HCT116 (cell line): ENCODE measurements at regions not wholly inside any gene's neighbourhood (a gene's known extent, or its start where the extent isn't known, plus 50 kb on each side); places are given as distances from the start of the nearest gene placed in this dataset.

ENCODE experiments used
- ATAC-seq: fragments of 200-7000 bp; cut with Tn5 transposase; 2 replicates; pipeline ENCODE4 v1.9.1; 2020; ENCODE audit warnings: mild to moderate bottlenecking, moderate library complexity
- BruUV-seq: library from RNA; stranded (reverse); fragments of 400-500 nt; replicated peaks from 2 replicates; lab custom pipeline; 2021; lab: Mats Ljungman, UMichigan
- CTCF ChIA-PET: fragments of 300-600 bp; sonication (Branson Sonifier 250); formaldehyde crosslinking; loops from one replicate; lab custom pipeline; 2021; ENCODE audit warnings: antibody characterized with exemption; lab: Charles Lee
- POLR2A ChIA-PET: fragments of 300-600, 350-600 bp; sonication (Branson Sonifier 250); formaldehyde crosslinking; loops from one replicate; lab custom pipeline; 2021; ENCODE audit warnings: antibody characterized with exemption; lab: Charles Lee
- RAD21 ChIA-PET, 2 experiments: fragments of 300-600 bp; sonication (Branson Sonifier 250); formaldehyde crosslinking; loops; one replicate each; lab custom pipeline; 2023; ENCODE audit warnings: low total read pairs in 2 of 2; ENCODE audit not compliant: uncharacterized antibody in 2 of 2, unreplicated experiment in 2 of 2, low non-redundant PET in 1 of 2; lab: Charles Lee
- DNase-seq: peaks from one replicate; pipeline ENCODE4 v3.0.0-alpha.2; 2010; ENCODE audit warnings: low read depth, low spot score
- H2AFZ ChIP-seq: fragments of 200-600 bp; shearing (Covaris generic), sonication (generic); 2 replicates; pipeline ENCODE4 v1.6.1; 2017; ENCODE audit warnings: low read depth, mixed run types, mixed read lengths, antibody characterized with exemption, low read length; ENCODE audit not compliant: poor library complexity, severe bottlenecking
- H3K27ac ChIP-seq: 2 replicates; pipeline ENCODE4 v1.5.1; 2012; ENCODE audit warnings: low read depth, low read length
- H3K27me3 ChIP-seq: fragments of 200-600 bp; sonication (generic); 2 replicates; pipeline ENCODE4 v1.6.1; 2016; ENCODE audit warnings: mixed run types, low read length, mixed read lengths; ENCODE audit not compliant: insufficient read depth
- H3K36me3 ChIP-seq, 2 experiments: fragments of 200-500 bp in 1 of 2; fragments of 200-600 bp in 1 of 2; sonication (Bioruptor generic) in 1 of 2; sonication (generic) in 1 of 2; 2 replicates each; pipeline versions ENCODE4 v1.5.1 to v1.6.1; 2014 to 2016; ENCODE audit warnings: low read length in 2 of 2, inconsistent platforms in 1 of 2, mixed read lengths in 1 of 2, mixed run types in 1 of 2; ENCODE audit not compliant: insufficient read depth in 2 of 2, control insufficient read depth in 1 of 2
- H3K4me1 ChIP-seq, 2 experiments: fragments of 200-600 bp in 1 of 2; sonication (generic) in 1 of 2; 2 replicates each; pipeline versions ENCODE4 v1.5.1 to v1.6.1; 2012 to 2017; ENCODE audit warnings: low read length in 2 of 2, inconsistent platforms in 1 of 2, mild to moderate bottlenecking in 1 of 2, mixed read lengths in 1 of 2, mixed run types in 1 of 2, moderate library complexity in 1 of 2; ENCODE audit not compliant: insufficient read depth in 2 of 2, control insufficient read depth in 1 of 2
- H3K4me2 ChIP-seq: fragments of 200-600 bp; sonication (generic); 2 replicates; pipeline ENCODE4 v1.6.1; 2017; ENCODE audit warnings: mixed run types, low read length, mixed read lengths
- H3K4me3 ChIP-seq, 2 experiments: fragments of 200-600 bp in 1 of 2; sonication (generic) in 1 of 2; replicated peaks in 1 of 2; 2 replicates each; pipeline ENCODE4 v1.5.1; 2011 to 2016; ENCODE audit warnings: low read length in 2 of 2, control low read depth in 1 of 2, low read depth in 1 of 2, mild to moderate bottlenecking in 1 of 2, mixed read lengths in 1 of 2, mixed run types in 1 of 2
- H3K79me2 ChIP-seq: fragments of 200-600 bp; sonication (generic); 2 replicates; pipeline ENCODE4 v1.6.1; 2017; ENCODE audit warnings: mild to moderate bottlenecking, mixed run types, low read length, moderate library complexity, mixed read lengths; ENCODE audit not compliant: insufficient read depth
- H3K9ac ChIP-seq: fragments of 200-600 bp; sonication (generic); 2 replicates; pipeline ENCODE4 v1.6.1; 2016; ENCODE audit warnings: low read length, mixed read lengths
- H3K9me2 ChIP-seq: fragments of 200-600 bp; sonication (generic), shearing (Covaris generic); 2 replicates; pipeline ENCODE4 v1.6.1; 2017; ENCODE audit warnings: mixed run types, mild to moderate bottlenecking, moderate library complexity; ENCODE audit not compliant: insufficient read depth
- H3K9me3 ChIP-seq, 2 experiments: fragments of 200-500 bp in 1 of 2; fragments of 200-600 bp in 1 of 2; sonication (Bioruptor generic) in 1 of 2; sonication (generic) in 1 of 2; 2 replicates each; pipeline ENCODE4 v1.6.1; 2014 to 2017; ENCODE audit warnings: low read length in 2 of 2, mixed read lengths in 2 of 2, inconsistent platforms in 1 of 2, low read depth in 1 of 2, mild to moderate bottlenecking in 1 of 2, mixed run types in 1 of 2, moderate library complexity in 1 of 2; ENCODE audit not compliant: control insufficient read depth in 1 of 2, insufficient read depth in 1 of 2
- H4K20me1 ChIP-seq: fragments of 200-600 bp; sonication (generic), shearing (Covaris generic); 2 replicates; pipeline ENCODE4 v1.6.1; 2017; ENCODE audit warnings: mixed run types, mild to moderate bottlenecking, moderate library complexity; ENCODE audit not compliant: insufficient read depth
- CEBPB ChIP-seq: IDR thresholded peaks from 2 replicates; pipeline ENCODE4 v1.6.1; 2012; ENCODE audit warnings: low read depth
- EGR1 ChIP-seq: IDR thresholded peaks from 2 replicates; pipeline ENCODE4 v1.6.1; 2012; ENCODE audit warnings: low read depth
- ELF1 ChIP-seq: IDR thresholded peaks from 2 replicates; pipeline ENCODE4 v1.6.1; 2012; ENCODE audit warnings: low read depth, borderline replicate concordance
- EZH2 ChIP-seq: fragments of 200-600 bp; sonication (generic); IDR thresholded peaks from 2 replicates; pipeline ENCODE4 v1.6.1; 2017; ENCODE audit warnings: antibody characterized with exemption, mixed run types
- FOSL1 ChIP-seq: IDR thresholded peaks from 2 replicates; pipeline ENCODE4 v1.6.1; 2012; ENCODE audit warnings: low read depth
- JUND ChIP-seq: IDR thresholded peaks from 2 replicates; pipeline ENCODE4 v1.6.1; 2012
- MAX ChIP-seq: IDR thresholded peaks from 2 replicates; pipeline ENCODE4 v1.6.1; 2012
- POLR2A ChIP-seq: IDR thresholded peaks from 2 replicates; pipeline ENCODE4 v1.7.0; 2011; ENCODE audit warnings: borderline replicate concordance; ENCODE audit not compliant: insufficient read depth, insufficient read length; ENCODE audit errors: extremely low read depth
- REST ChIP-seq: IDR thresholded peaks from 2 replicates; pipeline ENCODE4 v1.6.1; 2012; ENCODE audit warnings: low read depth
- SIN3A ChIP-seq: IDR thresholded peaks from 2 replicates; pipeline ENCODE4 v1.6.1; 2012; ENCODE audit warnings: low read depth
- SP1 ChIP-seq: IDR thresholded peaks from 2 replicates; pipeline ENCODE4 v1.6.1; 2012; ENCODE audit warnings: low read depth
- SRF ChIP-seq: IDR thresholded peaks from 2 replicates; pipeline ENCODE4 v1.6.1; 2012; ENCODE audit warnings: low read depth
- TCF7L2 ChIP-seq: IDR thresholded peaks from 2 replicates; pipeline ENCODE4 v1.7.0; 2011; ENCODE audit warnings: borderline replicate concordance, inconsistent platforms; ENCODE audit not compliant: insufficient read depth, insufficient read length; ENCODE audit errors: extremely low read depth
- YY1 ChIP-seq: IDR thresholded peaks from 2 replicates; pipeline ENCODE4 v1.6.1; 2011; ENCODE audit warnings: low read length, low read depth, moderate library complexity, mild to moderate bottlenecking; ENCODE audit not compliant: insufficient replicate concordance; ENCODE audit errors: extremely low read depth
- ZFX ChIP-seq: fragments of 450-650 bp; IDR thresholded peaks from 2 replicates; pipeline ENCODE4 v1.6.1; 2017
- ZNF274 ChIP-seq: fragments of 200-500 bp; sonication (Bioruptor generic); IDR thresholded peaks from 2 replicates; pipeline ENCODE4 v1.6.1; 2014; ENCODE audit warnings: mild to moderate bottlenecking, low read depth, low read length, inconsistent platforms
- intact Hi-C: fragments of 100-400 bp; cut with micrococcal nuclease; formaldehyde crosslinking; loops from 2 replicates; pipeline ENCODE4 v1.10.0; 2022

GRCh38 chr14:87686746-87687145 lies 306.2 kb downstream of the GALC start (continued):
- TF ChIP-seq FOSL1 (no peak), JUND (no peak), TCF7L2 (no peak), MAX (no peak), ELF1 (no peak)
- TF ChIP-seq, all 23 proteins: peak for 0

- no peaks in the 10 kb centered on the region for H3K9me2 ChIP-seq
- no peak overlapping the region for H2AFZ ChIP-seq
- CTCF ChIA-PET: no interaction called here
- H4K20me1 ChIP-seq: no peaks in the 10 kb centered on the region
- H3K9me3 ChIP-seq: peaks cover 6 to 23% of the 10 kb centered on the region in 2 experiments; a peak in 2 of 4 replicates
- RAD21 ChIA-PET: no interaction called here
- no peak overlapping the region for H3K4me2 ChIP-seq
- BruUV-seq: no TSS peak
- intact Hi-C loops: no loop called here
- H3K27me3 ChIP-seq: no peaks in the 10 kb centered on the region
- no peak for DNase-seq
- H3K36me3 ChIP-seq: no peaks in the 10 kb centered on the region
- H3K79me2 ChIP-seq: no peaks in the 10 kb centered on the region
- POLR2A ChIA-PET: no interaction called here
- H3K4me3 ChIP-seq: no peak overlapping the region
- no peak overlapping the region for H3K9ac ChIP-seq
- TF ChIP-seq SP1 (no peak), JUND (no peak), ZFX (no peak), POLR2A (no peak), REST (no peak), EGR1 (no peak), ZNF274 (no peak), SRF (no peak), SIN3A (no peak), TCF7L2 (no peak), EZH2 (no peak), CEBPB (no peak), YY1 (no peak)
- TF ChIP-seq, all 23 proteins: peak for 0
- no peak for ATAC-seq
- Histone ChIP-seq H3K4me1 (no peaks in the 10 kb centered on the region), H3K27ac (no peak overlapping the region)
Measured at GRCh38 chr14:87679866-87680265, 313.1 kb downstream of the GALC start.
